HAP-1 (cell line): ENCODE measurements at regions not wholly inside any gene's neighbourhood (a gene's known extent, or its start where the extent isn't known, plus 50 kb on each side); places are given as distances from the start of the nearest gene placed in this dataset.
"Not testable (repeated sequence)": the region's sequence is repeated elsewhere in the genome, so short reads cannot be mapped to it uniquely, and the experiment has no call there.

Experiments
- DNase-seq, 2 experiments: peaks; one replicate each; pipeline ENCODE4 v3.0.0-alpha.2; 2016 to 2020; ENCODE audit warnings: low spot score in 2 of 2
- H3K27me3 ChIP-seq: fragments of 250-450 bp; sonication (Bioruptor Pico); 2 replicates; pipeline ENCODE4 v1.5.1; 2020; ENCODE audit warnings: low read depth, mild to moderate bottlenecking, moderate library complexity
- H3K36me3 ChIP-seq: fragments of 250-450 bp; sonication (Bioruptor Pico); replicated peaks from 2 replicates; pipeline ENCODE4 v1.5.1; 2020; ENCODE audit warnings: mild to moderate bottlenecking
- H3K4me1 ChIP-seq: fragments of 250-450 bp; sonication (Bioruptor Pico); 2 replicates; pipeline ENCODE4 v1.5.1; 2020; ENCODE audit warnings: mild to moderate bottlenecking
- H3K4me3 ChIP-seq: fragments of 250-450 bp; sonication (Bioruptor Pico); 2 replicates; pipeline ENCODE4 v1.5.1; 2020; ENCODE audit warnings: mild to moderate bottlenecking, moderate library complexity
- H3K9me3 ChIP-seq: fragments of 250-450 bp; sonication (Bioruptor Pico); 2 replicates; pipeline ENCODE4 v1.5.1; 2020; ENCODE audit warnings: mild to moderate bottlenecking, moderate library complexity
- in situ Hi-C: fragments of 300-500 bp; cut with MboI; formaldehyde crosslinking; loops from 3 replicates; pipeline ENCODE4 v1.14.3; 2020; ENCODE audit warnings: low sequenced_read_pairs, inconsistent platforms, mixed read lengths

DNA sequence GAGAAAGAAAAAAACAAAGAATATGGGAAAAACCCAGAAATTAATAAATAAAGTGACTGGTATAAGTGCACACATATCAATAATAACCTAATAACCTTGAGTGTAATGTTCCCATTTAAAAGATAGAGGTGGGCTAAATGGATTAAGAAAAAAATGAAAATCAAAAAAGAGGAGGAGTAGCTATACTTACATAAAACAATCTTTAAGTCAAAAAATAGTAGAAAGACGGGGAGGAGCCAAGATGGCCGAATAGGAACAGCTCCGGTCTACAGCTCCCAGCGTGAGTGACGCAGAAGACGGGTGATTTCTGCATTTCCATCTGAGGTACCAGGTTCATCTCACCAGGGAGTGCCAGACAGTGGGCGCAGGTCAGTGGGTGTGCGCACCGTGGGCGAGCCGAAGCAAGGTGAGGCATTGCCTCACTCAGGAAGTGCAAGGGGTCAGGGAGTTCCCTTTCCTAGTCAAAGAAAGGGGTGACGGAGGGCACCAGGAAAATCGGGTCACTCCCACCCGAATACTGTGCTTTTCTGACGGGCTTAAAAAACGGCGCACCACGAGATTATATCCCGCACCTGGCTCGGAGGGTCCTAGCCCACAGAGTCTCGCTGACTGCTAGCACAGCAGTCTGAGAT, 279.0 kb downstream of the RPAP3 start:
- H3K9me3 ChIP-seq, DNase-seq, H3K4me1 ChIP-seq, H3K36me3 ChIP-seq, H3K4me3 ChIP-seq, in situ Hi-C loops, H3K27me3 ChIP-seq: not testable (repeated sequence)

DNA sequence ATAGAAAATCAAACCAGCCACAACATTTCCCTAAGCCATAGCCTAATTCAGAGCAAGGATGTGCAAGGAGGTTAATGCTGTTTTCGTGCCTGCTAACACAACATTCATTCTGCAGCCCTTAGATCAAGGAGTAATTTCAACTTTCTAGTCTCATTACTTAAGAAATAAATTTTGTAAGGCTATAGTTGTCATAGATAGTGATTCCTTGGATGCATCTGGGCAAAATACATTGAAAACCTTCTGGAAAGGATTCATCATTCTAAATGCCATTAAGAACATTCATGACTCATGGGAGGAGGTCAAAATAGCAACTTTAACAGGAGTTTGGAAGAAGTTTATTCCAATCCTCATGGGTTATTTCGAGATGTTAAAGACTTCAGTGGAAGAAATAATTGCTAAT, 283.2 kb downstream of the RPAP3 start:
- Histone ChIP-seq H3K27me3 (no peaks in the 10 kb centered on the region), H3K4me3 (no peak overlapping the region), H3K4me1 (no peaks in the 10 kb centered on the region), H3K9me3 (no peaks in the 10 kb centered on the region), H3K36me3 (no peaks in the 10 kb centered on the region)
- no peak for DNase-seq
- in situ Hi-C loops: no loop called here

DNA sequence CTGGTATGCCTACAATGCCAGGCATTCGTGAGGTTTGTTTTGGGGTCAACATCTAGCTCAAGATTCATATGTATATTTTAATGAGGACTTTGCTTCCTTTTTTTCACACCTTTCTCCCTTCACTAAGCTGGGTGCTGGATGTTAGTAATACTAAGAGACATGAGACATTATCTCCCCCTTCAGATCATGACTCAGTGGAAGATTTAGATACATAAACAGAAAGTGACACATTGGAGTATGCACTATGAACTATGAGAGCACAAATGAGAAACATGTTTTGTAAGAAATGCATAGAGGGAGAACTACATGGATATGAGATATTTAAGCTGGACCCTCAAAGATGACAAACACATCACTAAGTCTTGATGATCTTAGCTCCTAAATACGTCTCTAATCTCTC, 286.3 kb downstream of the RPAP3 start:
- H3K4me3 ChIP-seq: no peak overlapping the region
- no peak for DNase-seq
- H3K4me1 ChIP-seq: no peaks in the 10 kb centered on the region
- H3K27me3 ChIP-seq: no peaks in the 10 kb centered on the region
- in situ Hi-C loops: no loop called here
- H3K36me3 ChIP-seq: no peaks in the 10 kb centered on the region
- H3K9me3 ChIP-seq: no peaks in the 10 kb centered on the region

DNA sequence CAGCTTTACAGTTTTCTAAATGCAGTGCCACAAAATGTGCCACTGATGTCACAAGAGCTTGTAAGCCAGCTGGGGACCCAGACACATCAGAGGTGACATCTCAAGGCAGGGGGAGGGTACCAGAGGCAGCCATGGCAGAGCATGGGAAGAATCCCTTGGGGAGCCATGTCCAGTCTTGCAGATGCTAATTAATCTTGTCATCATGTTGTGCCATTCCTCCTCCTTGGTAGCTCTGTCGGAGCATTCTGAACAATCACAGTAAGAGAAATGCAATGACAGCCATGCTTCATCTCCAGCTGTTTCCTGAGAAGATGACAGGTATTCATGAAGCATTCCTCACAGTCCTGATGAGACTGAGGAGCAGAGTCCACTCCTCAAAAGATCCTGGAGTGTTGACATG, 287.9 kb downstream of the RPAP3 start:
- Histone ChIP-seq H3K9me3 (no peaks in the 10 kb centered on the region), H3K4me1 (no peaks in the 10 kb centered on the region), H3K4me3 (no peak overlapping the region), H3K27me3 (no peaks in the 10 kb centered on the region), H3K36me3 (no peaks in the 10 kb centered on the region)
- in situ Hi-C loops: no loop called here
- no peak for DNase-seq

DNA sequence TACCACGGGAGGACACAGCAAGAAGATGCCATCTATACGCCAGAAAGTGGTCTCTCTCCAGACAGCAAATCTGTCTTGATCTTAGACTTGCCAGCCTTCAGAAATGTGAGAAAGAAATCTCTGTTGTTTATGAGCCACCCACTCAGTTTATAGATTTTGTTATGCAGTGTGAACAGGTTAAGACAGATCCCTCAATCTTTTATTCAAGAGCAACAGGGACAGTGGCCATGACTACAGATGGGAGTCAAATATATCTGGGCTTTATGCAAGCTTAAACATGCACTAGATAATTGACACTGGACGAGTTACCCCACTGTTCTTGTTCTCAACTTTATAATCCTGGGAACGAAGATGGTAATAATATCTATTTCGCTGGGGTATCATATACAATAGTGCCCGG, 288.7 kb downstream of the RPAP3 start:
- Histone ChIP-seq H3K4me1 (no peaks in the 10 kb centered on the region), H3K36me3 (no peaks in the 10 kb centered on the region), H3K27me3 (no peaks in the 10 kb centered on the region), H3K4me3 (no peak overlapping the region), H3K9me3 (no peaks in the 10 kb centered on the region)
- in situ Hi-C loops: no loop called here
- DNase-seq: no peak

DNA sequence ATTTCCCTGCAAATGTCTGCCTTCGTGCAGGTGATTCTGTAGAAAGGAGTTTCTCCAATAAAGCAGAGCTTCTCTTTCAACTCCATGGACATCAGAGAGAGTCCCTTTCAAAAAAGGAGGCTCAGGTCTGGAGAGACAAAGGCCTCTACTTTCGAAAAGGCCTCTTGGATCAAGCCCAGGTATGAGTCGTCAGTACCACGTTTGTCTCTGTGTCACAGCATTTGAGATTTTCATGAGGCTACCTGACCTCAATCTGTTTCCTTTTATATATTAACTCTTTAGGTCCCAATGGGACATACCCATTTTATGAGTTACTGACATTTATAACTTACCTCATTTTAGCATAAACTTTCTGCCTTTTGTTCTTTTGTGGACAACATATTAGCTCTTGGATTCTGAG, 290.8 kb downstream of the RPAP3 start:
- no peak for DNase-seq
- Histone ChIP-seq H3K4me3 (no peak overlapping the region), H3K36me3 (no peaks in the 10 kb centered on the region), H3K27me3 (no peaks in the 10 kb centered on the region), H3K4me1 (no peaks in the 10 kb centered on the region), H3K9me3 (no peaks in the 10 kb centered on the region)
- in situ Hi-C loops: no loop called here

DNA sequence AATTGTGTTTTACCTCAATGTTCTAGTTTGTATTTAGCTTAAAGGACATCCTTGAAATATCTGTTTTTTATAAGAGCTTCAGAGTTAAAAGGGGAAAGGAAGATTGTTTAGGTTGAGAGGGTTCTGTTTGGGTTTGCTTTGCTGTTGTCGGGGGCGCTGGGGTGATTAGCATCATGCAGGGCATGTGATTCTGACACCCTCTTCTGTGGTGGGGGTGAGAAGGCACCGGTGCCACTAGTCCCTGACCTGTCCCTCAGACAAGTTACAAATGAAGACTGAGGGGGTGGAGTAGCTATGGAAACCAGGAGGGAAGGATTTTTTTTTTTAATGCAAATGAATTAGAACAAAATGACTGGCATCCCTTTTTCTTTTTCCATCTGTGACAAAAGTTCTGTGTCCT, 291.3 kb downstream of the RPAP3 start:
- Histone ChIP-seq H3K9me3 (no peaks in the 10 kb centered on the region), H3K4me1 (no peaks in the 10 kb centered on the region), H3K36me3 (no peaks in the 10 kb centered on the region), H3K27me3 (no peaks in the 10 kb centered on the region), H3K4me3 (no peak overlapping the region)
- no peak for DNase-seq
- in situ Hi-C loops: no loop called here

DNA sequence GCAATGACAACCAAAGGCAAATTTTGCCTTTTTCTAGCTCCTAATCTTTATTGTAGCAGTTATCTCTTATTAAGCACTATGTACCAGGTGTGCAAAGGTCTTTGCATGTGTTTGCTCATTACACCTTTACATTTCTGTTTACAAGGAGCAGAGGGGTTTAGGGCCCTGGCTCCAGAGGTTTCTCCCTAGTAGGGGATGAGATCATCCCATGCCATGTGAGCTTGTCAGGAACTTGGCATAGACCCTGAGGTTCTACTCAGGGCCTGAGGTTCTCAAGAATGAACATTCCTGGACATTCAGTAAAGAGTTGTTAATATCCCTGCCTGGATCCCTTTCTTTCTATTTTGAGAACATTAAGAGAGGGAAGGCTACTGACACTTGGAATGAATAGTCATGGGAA, 292.0 kb downstream of the RPAP3 start:
- H3K27me3 ChIP-seq: no peaks in the 10 kb centered on the region
- no peaks in the 10 kb centered on the region for H3K4me1 ChIP-seq
- in situ Hi-C loops: no loop called here
- H3K36me3 ChIP-seq: no peaks in the 10 kb centered on the region
- no peak for DNase-seq
- no peaks in the 10 kb centered on the region for H3K9me3 ChIP-seq
- no peak overlapping the region for H3K4me3 ChIP-seq

DNA sequence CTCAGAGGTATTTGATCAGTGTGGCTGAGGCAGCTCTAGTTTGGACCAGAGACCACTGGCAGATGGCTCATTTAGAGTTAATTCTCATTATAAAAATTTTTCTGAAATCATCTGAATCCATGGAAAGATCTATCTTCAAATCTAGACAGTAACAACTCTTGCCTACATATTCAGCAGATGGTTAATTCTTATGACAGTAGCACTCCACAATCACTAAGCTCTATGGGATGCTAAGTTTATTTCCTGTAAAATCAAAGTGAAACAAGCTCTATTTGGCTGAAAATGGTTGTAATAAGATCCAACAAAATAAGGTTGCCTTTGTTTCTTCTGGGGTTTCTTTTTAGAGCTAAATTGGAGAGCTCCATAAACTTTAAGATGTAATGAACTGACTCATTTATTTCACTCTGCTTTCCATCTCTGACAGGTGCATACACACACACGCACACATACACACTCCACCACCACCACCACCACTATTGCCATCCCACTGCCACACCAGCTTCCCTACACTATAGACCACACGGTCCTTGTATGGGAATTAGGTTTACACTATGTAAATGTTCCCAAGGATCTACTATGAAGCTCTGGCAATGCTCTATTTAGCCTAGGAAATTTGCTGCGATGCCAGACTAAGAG, 293.1 kb downstream of the RPAP3 start:
- Histone ChIP-seq H3K36me3 (no peaks in the 10 kb centered on the region), H3K27me3 (no peaks in the 10 kb centered on the region), H3K4me1 (no peaks in the 10 kb centered on the region), H3K9me3 (no peaks in the 10 kb centered on the region), H3K4me3 (no peak overlapping the region)
- no peak for DNase-seq
- in situ Hi-C loops: no loop called here

DNA sequence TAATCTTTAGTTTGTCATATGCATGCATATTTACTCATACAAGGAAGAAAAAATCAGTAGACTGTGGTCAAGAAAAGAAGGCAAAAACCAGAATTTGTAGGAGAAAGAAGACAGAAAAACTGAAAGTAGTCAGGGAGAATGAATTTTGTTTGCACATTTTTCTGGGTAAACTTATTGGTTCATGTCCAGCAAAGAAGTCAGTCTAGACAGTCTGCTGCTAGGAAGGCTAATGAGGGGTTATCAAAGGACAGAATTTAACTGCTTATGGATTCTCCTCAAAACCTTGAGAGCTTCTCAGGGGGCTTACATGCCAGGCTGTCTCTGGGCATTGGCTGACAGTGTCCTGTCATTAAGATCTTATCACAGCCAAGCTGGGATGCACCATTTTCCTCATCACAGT, 293.9 kb downstream of the RPAP3 start:
- Histone ChIP-seq H3K4me1 (no peaks in the 10 kb centered on the region), H3K36me3 (no peaks in the 10 kb centered on the region), H3K27me3 (no peaks in the 10 kb centered on the region), H3K4me3 (no peak overlapping the region), H3K9me3 (no peaks in the 10 kb centered on the region)
- in situ Hi-C loops: no loop called here
- no peak for DNase-seq

DNA sequence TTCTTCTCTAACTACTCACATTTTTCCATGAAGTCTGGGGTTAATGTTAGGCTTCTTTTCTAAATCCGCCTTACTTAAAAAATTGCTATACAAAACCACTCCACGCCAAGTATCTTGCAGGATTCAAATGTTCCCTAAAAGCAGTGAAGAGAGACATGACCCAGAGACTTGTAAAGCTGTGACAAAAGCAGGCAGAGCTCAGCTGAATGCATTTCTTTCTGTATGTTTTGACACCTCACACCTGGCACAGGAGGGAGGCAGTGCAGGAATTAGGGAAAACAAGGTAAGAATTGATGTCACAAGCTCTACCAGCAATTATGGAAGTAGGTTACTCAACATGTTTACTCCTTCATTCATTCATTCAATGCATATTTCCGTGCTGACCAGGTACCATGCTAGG, 295.0 kb downstream of the RPAP3 start:
- in situ Hi-C loops: no loop called here
- Histone ChIP-seq H3K27me3 (no peaks in the 10 kb centered on the region), H3K9me3 (no peaks in the 10 kb centered on the region), H3K4me1 (no peaks in the 10 kb centered on the region), H3K4me3 (no peak overlapping the region), H3K36me3 (no peaks in the 10 kb centered on the region)
- no peak for DNase-seq

DNA sequence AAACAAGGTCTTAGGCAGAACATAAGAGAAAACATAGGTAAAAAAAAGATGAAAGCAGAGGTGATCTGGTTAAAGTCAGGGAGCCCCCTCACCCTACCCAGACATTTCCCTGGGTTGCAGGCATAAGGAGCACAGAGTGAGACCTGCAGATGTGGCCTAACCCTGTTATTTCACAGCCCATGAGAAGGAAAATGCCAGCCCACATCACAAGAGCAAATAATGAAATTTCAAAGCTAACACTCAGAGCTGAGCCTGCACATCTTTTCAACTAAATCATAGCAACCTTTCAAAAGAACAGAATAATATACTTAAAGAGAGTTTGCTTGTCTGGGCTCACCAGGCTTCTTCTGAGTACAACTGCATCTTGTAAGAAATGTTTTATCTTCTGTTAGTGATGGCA, 295.4 kb downstream of the RPAP3 start:
- no peak for DNase-seq
- Histone ChIP-seq H3K27me3 (no peaks in the 10 kb centered on the region), H3K4me3 (no peak overlapping the region), H3K36me3 (no peaks in the 10 kb centered on the region), H3K9me3 (no peaks in the 10 kb centered on the region), H3K4me1 (no peaks in the 10 kb centered on the region)
- in situ Hi-C loops: no loop called here

DNA sequence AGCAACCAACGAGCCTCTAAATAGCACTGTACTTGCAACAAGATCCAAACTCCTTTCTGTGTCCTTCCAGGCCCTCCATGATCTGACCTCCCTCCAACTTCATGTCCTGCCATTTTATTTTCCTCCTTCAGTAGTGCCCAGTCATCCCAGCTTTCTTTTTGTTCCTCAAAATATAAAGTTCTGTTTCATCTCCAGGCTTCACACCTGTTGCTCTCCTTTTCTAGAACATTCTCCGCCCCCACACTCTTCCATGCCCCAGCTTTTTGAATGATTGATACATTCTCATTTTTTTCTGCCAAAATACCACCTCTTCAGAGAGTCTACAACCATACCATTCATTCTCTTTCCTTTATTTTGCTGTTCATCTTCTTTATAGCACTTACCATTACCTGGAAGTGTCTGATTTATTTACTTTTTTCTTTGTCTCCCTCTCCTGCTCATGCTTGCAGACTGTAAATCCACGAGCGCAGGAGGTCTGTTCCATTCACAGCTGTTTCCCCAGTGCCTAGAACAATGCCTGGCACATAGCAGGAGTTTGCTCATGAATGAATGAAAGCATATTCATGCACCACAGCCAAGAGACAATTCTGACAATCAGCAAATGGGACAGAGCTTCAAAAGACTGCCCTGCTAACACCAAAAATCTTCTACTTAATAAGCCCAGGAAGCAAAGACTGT, 296.4 kb downstream of the RPAP3 start:
- in situ Hi-C loops: no loop called here
- Histone ChIP-seq H3K9me3 (no peaks in the 10 kb centered on the region), H3K4me3 (no peak overlapping the region), H3K27me3 (no peaks in the 10 kb centered on the region), H3K36me3 (no peaks in the 10 kb centered on the region), H3K4me1 (no peaks in the 10 kb centered on the region)
- DNase-seq: no peak

DNA sequence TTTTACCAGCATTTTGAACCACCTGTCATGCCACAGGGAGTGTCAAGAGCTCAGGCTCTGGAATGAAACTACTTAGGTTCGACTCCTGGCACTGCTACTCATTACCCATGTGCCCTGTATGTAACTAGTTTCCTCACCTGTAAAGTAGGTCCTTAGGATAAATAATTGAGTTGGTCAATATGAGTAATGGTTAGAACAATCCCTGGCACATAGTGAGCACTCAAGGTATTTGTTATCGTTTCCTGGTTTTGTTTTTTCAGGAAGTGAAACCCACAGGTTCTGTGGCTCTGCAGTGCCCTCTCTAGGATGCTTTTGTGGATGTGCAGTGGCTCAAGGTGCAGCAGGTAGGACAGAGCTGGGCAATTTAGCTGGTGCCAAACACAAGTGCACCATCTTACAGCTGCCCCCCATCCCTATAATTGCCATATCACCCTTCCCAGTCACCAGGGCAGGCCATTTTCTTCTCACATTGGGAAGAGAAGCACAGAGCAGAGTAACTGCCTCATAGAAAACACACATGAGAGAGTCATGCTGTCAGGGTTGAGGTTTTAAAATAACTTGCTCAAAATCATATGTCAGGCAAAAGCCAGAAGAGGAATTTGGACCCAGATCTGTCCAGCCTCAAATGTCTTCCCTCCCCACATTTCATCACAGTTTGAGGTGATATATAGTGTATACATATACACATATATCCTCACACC, 297.5 kb downstream of the RPAP3 start:
- H3K4me3 ChIP-seq: no peak overlapping the region
- no peak for DNase-seq

More for the DNA sequence above, 297.5 kb downstream of the RPAP3 start:
- Histone ChIP-seq H3K9me3 (no peaks in the 10 kb centered on the region), H3K36me3 (no peaks in the 10 kb centered on the region), H3K4me1 (no peaks in the 10 kb centered on the region), H3K27me3 (no peaks in the 10 kb centered on the region)
- in situ Hi-C loops: no loop called here
